ENCODE measurements at regions not wholly inside any gene's neighbourhood (a gene's known extent, or its start where the extent isn't known, plus 50 kb on each side); places are given as distances from the start of the nearest gene placed in this dataset.

DNA sequence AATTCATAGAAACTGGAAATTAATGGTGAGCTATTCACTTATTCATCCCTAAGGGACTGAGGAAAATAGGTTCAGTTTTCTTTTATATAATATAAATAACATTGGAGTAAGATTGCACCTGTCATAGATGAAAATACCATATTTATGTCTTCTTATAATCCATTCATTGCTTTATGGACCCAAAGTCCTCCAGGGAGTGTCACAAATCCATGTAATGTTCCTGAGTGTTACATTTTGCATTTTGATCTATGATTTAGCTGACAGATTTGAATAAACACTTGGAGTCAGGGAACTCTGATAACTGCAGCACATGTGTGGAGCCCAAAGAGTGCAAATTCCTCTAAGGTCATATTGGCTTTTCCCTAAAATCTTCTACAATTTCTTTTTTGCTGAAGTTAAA lies 484.3 kb downstream of the MDFIC start:
- TF ChIP-seq, protein P1, sequence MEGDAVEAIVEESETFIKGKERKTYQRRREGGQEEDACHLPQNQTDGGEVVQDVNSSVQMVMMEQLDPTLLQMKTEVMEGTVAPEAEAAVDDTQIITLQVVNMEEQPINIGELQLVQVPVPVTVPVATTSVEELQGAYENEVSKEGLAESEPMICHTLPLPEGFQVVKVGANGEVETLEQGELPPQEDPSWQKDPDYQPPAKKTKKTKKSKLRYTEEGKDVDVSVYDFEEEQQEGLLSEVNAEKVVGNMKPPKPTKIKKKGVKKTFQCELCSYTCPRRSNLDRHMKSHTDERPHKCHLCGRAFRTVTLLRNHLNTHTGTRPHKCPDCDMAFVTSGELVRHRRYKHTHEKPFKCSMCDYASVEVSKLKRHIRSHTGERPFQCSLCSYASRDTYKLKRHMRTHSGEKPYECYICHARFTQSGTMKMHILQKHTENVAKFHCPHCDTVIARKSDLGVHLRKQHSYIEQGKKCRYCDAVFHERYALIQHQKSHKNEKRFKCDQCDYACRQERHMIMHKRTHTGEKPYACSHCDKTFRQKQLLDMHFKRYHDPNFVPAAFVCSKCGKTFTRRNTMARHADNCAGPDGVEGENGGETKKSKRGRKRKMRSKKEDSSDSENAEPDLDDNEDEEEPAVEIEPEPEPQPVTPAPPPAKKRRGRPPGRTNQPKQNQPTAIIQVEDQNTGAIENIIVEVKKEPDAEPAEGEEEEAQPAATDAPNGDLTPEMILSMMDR (IDR thresholded peaks at IDR 0.05; ENCODE audit: poor library complexity, severe bottlenecking), result no peak
- TF ChIP-seq EZH2 (IDR thresholded peaks at IDR 0.05; ENCODE audit: borderline replicate concordance, insufficient read depth, low read length, poor library complexity, severe bottlenecking), result no peak
- TF ChIP-seq TAF1 (IDR thresholded peaks at IDR 0.05; ENCODE audit: low read depth), result no peak
- no peak for TF ChIP-seq RAD21 (conservative IDR thresholded peaks at IDR 0.05)
- TF ChIP-seq POLR2AphosphoS5 (IDR thresholded peaks at IDR 0.05), result peak; percentile 86

All from neural cell (in vitro differentiated cells).